HEK293T (cell line): ENCODE measurements at regions not wholly inside any gene's neighbourhood (a gene's known extent, or its start where the extent isn't known, plus 50 kb on each side); places are given as distances from the start of the nearest gene placed in this dataset.

ENCODE experiments used
- CTCF ChIA-PET: fragments of 350-600 bp; formaldehyde crosslinking; extraction: SDS; loops from one replicate; lab custom pipeline; 2021; ENCODE audit warnings: antibody characterized with exemption, inconsistent platforms; lab: Yijun Ruan, JAX
- POLR2A ChIA-PET: fragments of 350-600 bp; formaldehyde crosslinking; extraction: SDS; loops from one replicate; lab custom pipeline; 2020; ENCODE audit warnings: antibody characterized with exemption, inconsistent platforms; lab: Yijun Ruan, JAX
- DNase-seq: peaks from one replicate; pipeline ENCODE4 v3.0.0; 2012; ENCODE audit warnings: mixed read lengths; ENCODE audit errors: extremely low spot score
- ARNT ChIP-seq: fragments of 450-650 bp; IDR thresholded peaks from 2 replicates; pipeline ENCODE4 v1.6.1; 2017; ENCODE audit warnings: mild to moderate bottlenecking
- BHLHE40 ChIP-seq: fragments of 450-650 bp; IDR thresholded peaks from 2 replicates; pipeline ENCODE4 v1.6.1; 2016; ENCODE audit warnings: mild to moderate bottlenecking, moderate library complexity, borderline replicate concordance
- CTBP1 ChIP-seq: fragments of 450-650 bp; IDR thresholded peaks from 2 replicates; pipeline ENCODE4 v1.6.1; 2016; ENCODE audit warnings: borderline replicate concordance
- ELF4 ChIP-seq: fragments of 450-650 bp; IDR thresholded peaks from 2 replicates; pipeline ENCODE4 v1.6.1; 2017; ENCODE audit warnings: antibody characterized with exemption
- FOXA1 ChIP-seq: fragments of 450-650 bp; IDR thresholded peaks from 2 replicates; pipeline ENCODE4 v1.6.1; 2016; ENCODE audit warnings: mild to moderate bottlenecking
- FOXK2 ChIP-seq: fragments of 450-650 bp; IDR thresholded peaks from 2 replicates; pipeline ENCODE4 v1.6.1; 2016; ENCODE audit warnings: mild to moderate bottlenecking
- FOXM1 ChIP-seq: fragments of 450-650 bp; IDR thresholded peaks from 2 replicates; pipeline ENCODE4 v1.6.1; 2017; ENCODE audit warnings: mild to moderate bottlenecking, borderline replicate concordance
- HDGF ChIP-seq: fragments of 450-650 bp; IDR thresholded peaks from 2 replicates; pipeline ENCODE4 v1.6.1; 2017; ENCODE audit warnings: antibody characterized with exemption, borderline replicate concordance
- L3MBTL2 ChIP-seq: fragments of 450-650 bp; conservative IDR thresholded peaks from 2 replicates; pipeline ENCODE4 v1.6.1; 2016; ENCODE audit warnings: mild to moderate bottlenecking
- LEF1 ChIP-seq: fragments of 450-650 bp; IDR thresholded peaks from 2 replicates; pipeline ENCODE4 v1.6.1; 2017; ENCODE audit warnings: mild to moderate bottlenecking, borderline replicate concordance
- NFRKB ChIP-seq: fragments of 450-650 bp; IDR thresholded peaks from 2 replicates; pipeline ENCODE4 v1.6.1; 2016; ENCODE audit warnings: mild to moderate bottlenecking, moderate library complexity
- PKNOX1 ChIP-seq: fragments of 450-650 bp; IDR thresholded peaks from 2 replicates; pipeline ENCODE4 v1.6.1; 2016
- SP1 ChIP-seq: fragments of 450-650 bp; IDR thresholded peaks from 2 replicates; pipeline ENCODE4 v1.6.1; 2017
- SUZ12 ChIP-seq: fragments of 450-650 bp; IDR thresholded peaks from 2 replicates; pipeline ENCODE4 v1.6.1; 2016; ENCODE audit warnings: mild to moderate bottlenecking
- TARDBP ChIP-seq: fragments of 450-650 bp; IDR thresholded peaks from 2 replicates; pipeline ENCODE4 v1.6.1; 2016
- ZNF384 ChIP-seq: fragments of 450-650 bp; IDR thresholded peaks from 2 replicates; pipeline ENCODE4 v1.6.1; 2016

- CTCF ChIA-PET, result no interaction called here
- TF ChIP-seq SUZ12 (no peak), LEF1 (no peak), FOXA1 (no peak), ELF4 (no peak), ARNT (no peak), PKNOX1 (no peak), NFRKB (no peak), BHLHE40 (no peak)
- POLR2A ChIA-PET, result no interaction called here
- no peak for DNase-seq
Measured at GRCh38 chr2:30310371-30310770, 79.0 kb downstream of the LBH start.

- no peak for TF ChIP-seq FOXM1
- no peak for TF ChIP-seq ARNT
- TF ChIP-seq PKNOX1, result no peak
- TF ChIP-seq TARDBP, result no peak
- ChIA-PET CTCF (interaction anchor here (1.0 kb wide), 1 partner anchor 10 kb away, joined by 3 read pairs; no protein-coding TSS in a partner anchor), POLR2A (no interaction called here)
- no peak for DNase-seq
Measured at GRCh38 chr2:30310955-30311354, 79.6 kb downstream of the LBH start.

- TF ChIP-seq FOXA1, result no peak
- TF ChIP-seq L3MBTL2, result no peak
- no peak for TF ChIP-seq ELF4
- TF ChIP-seq LEF1, result no peak
- TF ChIP-seq BHLHE40, result no peak
- no peak for TF ChIP-seq FOXK2
- no peak for TF ChIP-seq CTBP1
- no peak for TF ChIP-seq FOXM1
- TF ChIP-seq ARNT, result no peak
- no peak for TF ChIP-seq PKNOX1
- no peak for TF ChIP-seq SP1
- no peak for TF ChIP-seq ZNF384
- TF ChIP-seq TARDBP, result no peak
- no peak for TF ChIP-seq NFRKB
- TF ChIP-seq HDGF, result no peak
Measured at GRCh38 chr2:30311711-30312110, 80.4 kb downstream of the LBH start.

GRCh38 chr2:30312916-30313315 lies 81.6 kb downstream of the LBH start:
- CTCF ChIA-PET, result no interaction called here
- TF ChIP-seq HDGF (no peak), SP1 (no peak), ZNF384 (no peak), BHLHE40 (no peak), ELF4 (no peak), L3MBTL2 (no peak), PKNOX1 (no peak), FOXA1 (no peak), NFRKB (no peak), FOXM1 (no peak), FOXK2 (no peak), ARNT (no peak), CTBP1 (no peak), SUZ12 (no peak), LEF1 (no peak), TARDBP (no peak)
- no peak for DNase-seq
- POLR2A ChIA-PET, result no interaction called here

More at GRCh38 chr2:30311711-30312110, 80.4 kb downstream of the LBH start:
- CTCF ChIA-PET, result interaction anchor here (1.0 kb wide), 1 partner anchor 10 kb away, joined by 3 read pairs; no protein-coding TSS in a partner anchor
- DNase-seq, result no peak
- POLR2A ChIA-PET, result no interaction called here

GRCh38 chr2:30314981-30315380 lies 83.6 kb downstream of the LBH start:
- ChIA-PET CTCF (interaction anchor here (1.0 kb wide), 1 partner anchor 76 kb away, joined by 4 read pairs; no protein-coding TSS in a partner anchor), POLR2A (no interaction called here)
- no peak for TF ChIP-seq NFRKB
- no peak for TF ChIP-seq FOXA1
- no peak for TF ChIP-seq ELF4
- no peak for TF ChIP-seq PKNOX1
- no peak for TF ChIP-seq CTBP1
- TF ChIP-seq ZNF384, result no peak
- TF ChIP-seq ARNT, result no peak
- TF ChIP-seq SP1, result no peak
- no peak for TF ChIP-seq FOXM1
- no peak for TF ChIP-seq HDGF
- no peak for TF ChIP-seq L3MBTL2
- no peak for TF ChIP-seq BHLHE40
- DNase-seq, result no peak

- ChIA-PET POLR2A (no interaction called here), CTCF (interaction anchor here (1.0 kb wide), 1 partner anchor 77 kb away, joined by 4 read pairs; no protein-coding TSS in a partner anchor)
- no peak for DNase-seq
- TF ChIP-seq SP1 (no peak), NFRKB (no peak), LEF1 (no peak), PKNOX1 (no peak), ARNT (no peak), FOXK2 (no peak), BHLHE40 (no peak), ELF4 (no peak), TARDBP (no peak), L3MBTL2 (no peak), HDGF (no peak), ZNF384 (no peak)
Measured at GRCh38 chr2:30315391-30316063, 84.2 kb downstream of the LBH start.
